HFFc6 (cell line): ENCODE measurements at regions not wholly inside any gene's neighbourhood (a gene's known extent, or its start where the extent isn't known, plus 50 kb on each side); places are given as distances from the start of the nearest gene placed in this dataset.

ENCODE experiments used
- DNase-seq: peaks from one replicate; pipeline ENCODE4 v3.0.0-alpha.2; 2018
- H3K27ac Mint-ChIP-seq: 2 replicates; pipeline ENCODE4 v1.8.0; 2020; ENCODE audit warnings: mild to moderate bottlenecking, mixed read lengths
- H3K27me3 Mint-ChIP-seq: 2 replicates; pipeline ENCODE4 v1.8.0; 2021; ENCODE audit warnings: mild to moderate bottlenecking, moderate library complexity, mixed read lengths; ENCODE audit not compliant: insufficient read depth
- H3K36me3 Mint-ChIP-seq: 2 replicates; pipeline ENCODE4 v1.8.0; 2021; ENCODE audit warnings: low read depth, mixed read lengths
- H3K4me1 Mint-ChIP-seq: 2 replicates; pipeline ENCODE4 v1.8.0; 2020; ENCODE audit warnings: low read depth, mixed read lengths
- H3K4me3 Mint-ChIP-seq: 2 replicates; pipeline ENCODE4 v1.8.0; 2020; ENCODE audit warnings: mild to moderate bottlenecking, moderate library complexity, mixed read lengths
- H3K9me3 Mint-ChIP-seq: 2 replicates; pipeline ENCODE4 v1.8.0; 2020; ENCODE audit warnings: mild to moderate bottlenecking, mixed read lengths
- TF ChIP-seq, protein P1 (sequence below): fragments of 200-600 bp; sonication (generic); IDR thresholded peaks from 2 replicates; pipeline ENCODE4 v1.5.0; 2021; ENCODE audit warnings: antibody characterized with exemption, mild to moderate bottlenecking

DNA sequence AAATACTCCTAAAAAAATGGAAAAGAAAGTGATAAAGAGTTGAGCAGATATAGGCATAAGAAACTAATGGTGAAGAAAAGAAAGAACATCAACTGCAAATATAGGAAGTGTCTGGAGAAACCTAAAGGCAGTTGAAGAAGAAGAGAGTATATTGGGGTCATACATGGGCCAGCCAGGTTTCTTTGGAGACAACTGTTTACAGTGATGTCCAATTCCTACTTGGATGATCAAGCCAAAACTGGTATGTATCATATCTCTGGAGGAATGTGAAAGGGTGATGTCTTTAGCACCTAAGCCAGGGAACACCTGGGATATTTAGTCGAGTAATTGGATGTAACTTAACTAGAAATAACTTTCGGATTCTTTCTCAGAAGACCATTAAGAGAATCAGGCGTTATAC lies 129.3 kb upstream of the FLRT2 start:
- TF ChIP-seq, protein P1, sequence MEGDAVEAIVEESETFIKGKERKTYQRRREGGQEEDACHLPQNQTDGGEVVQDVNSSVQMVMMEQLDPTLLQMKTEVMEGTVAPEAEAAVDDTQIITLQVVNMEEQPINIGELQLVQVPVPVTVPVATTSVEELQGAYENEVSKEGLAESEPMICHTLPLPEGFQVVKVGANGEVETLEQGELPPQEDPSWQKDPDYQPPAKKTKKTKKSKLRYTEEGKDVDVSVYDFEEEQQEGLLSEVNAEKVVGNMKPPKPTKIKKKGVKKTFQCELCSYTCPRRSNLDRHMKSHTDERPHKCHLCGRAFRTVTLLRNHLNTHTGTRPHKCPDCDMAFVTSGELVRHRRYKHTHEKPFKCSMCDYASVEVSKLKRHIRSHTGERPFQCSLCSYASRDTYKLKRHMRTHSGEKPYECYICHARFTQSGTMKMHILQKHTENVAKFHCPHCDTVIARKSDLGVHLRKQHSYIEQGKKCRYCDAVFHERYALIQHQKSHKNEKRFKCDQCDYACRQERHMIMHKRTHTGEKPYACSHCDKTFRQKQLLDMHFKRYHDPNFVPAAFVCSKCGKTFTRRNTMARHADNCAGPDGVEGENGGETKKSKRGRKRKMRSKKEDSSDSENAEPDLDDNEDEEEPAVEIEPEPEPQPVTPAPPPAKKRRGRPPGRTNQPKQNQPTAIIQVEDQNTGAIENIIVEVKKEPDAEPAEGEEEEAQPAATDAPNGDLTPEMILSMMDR, result no peak
- peaks cover 21% of the 10 kb centered on the region for H3K4me1 Mint-ChIP-seq

DNA sequence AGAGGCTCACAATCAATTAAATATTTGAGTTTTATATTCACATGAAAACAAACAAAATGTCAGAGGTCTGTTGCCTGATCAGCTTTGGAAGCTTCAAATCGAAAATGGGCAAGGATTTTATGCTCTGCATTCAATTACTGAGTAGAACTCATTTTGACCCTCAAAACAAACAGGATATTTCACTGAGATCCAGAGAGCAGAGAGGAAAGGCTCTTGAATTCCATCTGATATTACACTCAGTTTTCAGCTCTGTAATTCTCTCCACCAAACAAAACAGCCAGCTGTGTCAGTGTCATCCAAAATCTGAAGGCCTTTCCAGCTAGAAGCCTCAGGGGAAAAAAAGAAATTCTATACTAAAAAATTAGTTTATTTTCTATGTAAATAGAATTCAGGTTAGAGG lies 128.6 kb upstream of the FLRT2 start:
- H3K4me3 Mint-ChIP-seq, result no peak overlapping the region
- peaks cover 21% of the 10 kb centered on the region for H3K4me1 Mint-ChIP-seq
- H3K27me3 Mint-ChIP-seq, result peaks cover 4% of the 10 kb centered on the region; the same call in 1 of the 2 replicates
- no peaks in the 10 kb centered on the region for H3K9me3 Mint-ChIP-seq
- TF ChIP-seq, protein P1, result no peak
- no peak overlapping the region for H3K27ac Mint-ChIP-seq
- no peak for DNase-seq
- H3K36me3 Mint-ChIP-seq, result no peaks in the 10 kb centered on the region

More for the DNA sequence above, 129.3 kb upstream of the FLRT2 start:
- no peak for DNase-seq
- Mint-ChIP-seq H3K27ac (no peak overlapping the region), H3K4me3 (no peak overlapping the region), H3K9me3 (no peaks in the 10 kb centered on the region), H3K27me3 (peaks cover 4% of the 10 kb centered on the region; the same call in 1 of the 2 replicates), H3K36me3 (no peaks in the 10 kb centered on the region)

DNA sequence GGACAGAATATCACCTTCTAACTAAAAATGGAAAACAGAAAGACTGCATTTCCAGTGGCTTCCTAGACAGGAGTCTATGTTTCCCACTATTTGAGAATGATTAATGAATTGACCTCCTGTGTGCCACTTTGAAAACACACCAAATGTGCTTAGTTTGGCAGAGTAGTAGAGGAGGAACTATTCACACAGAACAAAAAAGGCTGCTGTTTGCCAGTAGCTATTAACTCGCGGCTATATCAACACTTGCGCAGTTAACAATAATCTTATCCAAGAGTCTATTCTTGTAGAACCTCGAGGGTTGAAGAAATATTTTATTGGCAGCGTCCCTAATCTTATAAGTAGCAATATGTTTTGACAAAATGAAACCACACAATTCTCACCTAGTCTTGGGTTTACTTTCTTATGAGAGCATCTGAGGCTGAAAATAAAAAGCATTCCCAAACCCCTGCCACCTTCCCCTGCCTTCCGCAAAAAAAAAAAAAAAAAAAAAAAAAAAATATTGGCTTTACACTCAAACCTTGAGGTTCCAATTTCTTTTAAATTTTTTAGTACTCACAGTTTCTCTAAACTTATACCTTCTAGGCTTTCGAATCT lies 127.3 kb upstream of the FLRT2 start:
- Mint-ChIP-seq H3K36me3 (no peaks in the 10 kb centered on the region), H3K9me3 (no peaks in the 10 kb centered on the region), H3K27me3 (no peaks in the 10 kb centered on the region), H3K27ac (no peak overlapping the region), H3K4me1 (peaks cover 21% of the 10 kb centered on the region), H3K4me3 (no peak overlapping the region)
- no peak for DNase-seq
- TF ChIP-seq, protein P1, result no peak

DNA sequence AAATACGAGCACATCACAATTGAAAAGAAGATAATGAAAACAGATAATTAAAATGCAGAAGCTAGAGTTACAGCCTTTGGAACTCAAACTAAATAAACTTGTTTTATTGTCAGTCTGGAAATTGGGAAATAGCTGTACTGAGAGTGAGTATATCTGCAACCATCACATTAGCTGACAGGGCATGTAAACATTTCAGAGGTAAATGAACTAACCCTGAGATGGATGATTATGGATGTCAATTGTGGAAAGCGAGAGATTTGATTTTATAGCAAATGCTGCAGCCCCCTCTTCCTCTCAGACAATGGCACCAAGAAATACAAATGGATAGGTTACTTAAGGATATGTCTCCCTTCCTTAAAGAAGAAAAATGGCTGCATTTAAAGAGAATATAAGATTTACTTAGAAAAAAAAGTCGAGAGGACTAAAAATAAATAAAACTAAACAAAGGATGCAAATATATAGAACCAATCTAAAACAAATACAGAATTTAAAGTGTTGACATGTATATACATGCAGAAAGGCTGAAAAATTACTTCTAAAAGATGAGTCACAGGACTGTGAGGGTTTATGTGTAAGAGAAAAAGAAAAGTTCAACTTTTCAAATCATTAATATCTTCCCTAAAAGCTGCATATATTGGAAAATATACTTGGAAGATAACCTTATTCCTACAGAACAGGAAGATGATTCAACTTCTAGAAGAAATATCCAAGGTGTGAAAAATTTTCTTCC lies 120.3 kb upstream of the FLRT2 start:
- TF ChIP-seq, protein P1, result no peak
- DNase-seq, result no peak
- peaks cover 25% of the 10 kb centered on the region for H3K4me1 Mint-ChIP-seq
- H3K4me3 Mint-ChIP-seq, result no peak overlapping the region
- no peaks in the 10 kb centered on the region; the same call in none of the 2 replicates for H3K27me3 Mint-ChIP-seq
- no peaks in the 10 kb centered on the region for H3K9me3 Mint-ChIP-seq
- H3K27ac Mint-ChIP-seq, result no peak overlapping the region
- H3K36me3 Mint-ChIP-seq, result peaks cover 3% of the 10 kb centered on the region; the same call in 1 of the 2 replicates

GRCh38 chr14:85412756-85413155 lies 117.2 kb upstream of the FLRT2 start:
- no peak overlapping the region for H3K27ac Mint-ChIP-seq
- TF ChIP-seq, protein P1, result no peak
- peaks cover 5% of the 10 kb centered on the region; the same call in 1 of the 2 replicates for H3K36me3 Mint-ChIP-seq
- H3K9me3 Mint-ChIP-seq, result no peaks in the 10 kb centered on the region
- H3K4me3 Mint-ChIP-seq, result no peak overlapping the region
- DNase-seq, result no peak
- peaks cover 2% of the 10 kb centered on the region for H3K27me3 Mint-ChIP-seq
- peaks cover 57% of the 10 kb centered on the region for H3K4me1 Mint-ChIP-seq
